Ecto neural progenitor cell (in vitro differentiated cells): ENCODE measurements at regions not wholly inside any gene's neighbourhood (a gene's known extent, or its start where the extent isn't known, plus 50 kb on each side); places are given as distances from the start of the nearest gene placed in this dataset.

Experiments used
- DNase-seq: peaks from one replicate; pipeline ENCODE4 v3.0.0-alpha.2; 2018; ENCODE audit warnings: low spot score

DNA sequence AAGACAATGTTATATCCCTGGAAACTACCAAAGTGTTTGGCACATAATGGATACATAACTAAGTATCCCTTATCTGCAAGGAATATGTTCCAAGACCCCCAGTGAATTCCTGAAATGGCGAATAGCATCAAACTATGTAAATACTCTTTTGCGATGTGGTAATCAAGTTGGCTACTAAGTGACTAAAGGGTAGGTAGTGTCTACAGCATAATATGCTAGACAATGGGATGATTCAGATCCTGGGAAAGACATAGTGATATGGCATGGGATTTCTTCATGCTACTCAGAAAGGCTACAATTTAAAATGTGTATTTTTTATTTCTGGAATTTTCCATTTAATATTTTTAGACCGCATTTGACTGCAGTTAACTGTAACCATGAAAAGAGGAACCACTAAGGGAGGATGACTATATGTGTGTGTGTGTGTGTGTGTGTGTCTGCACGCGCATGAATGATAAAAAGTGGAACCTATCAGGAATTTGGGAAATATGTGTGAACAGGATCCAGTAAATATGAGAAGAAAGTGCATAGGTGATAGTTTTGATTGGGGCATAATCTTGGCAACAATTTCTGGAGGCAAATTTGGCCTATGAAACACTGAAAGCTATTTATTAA is 1899.9 kb downstream of the NCAM2 start:
- no peak for DNase-seq

- no peak for DNase-seq
Measured at GRCh38 chr21:22900490-22900889, 1902.3 kb downstream of the NCAM2 start.

- DNase-seq: no peak
Measured at GRCh38 chr21:22903851-22904250, 1905.6 kb downstream of the NCAM2 start.

- DNase-seq: no peak
Measured at GRCh38 chr21:22904385-22904784, 1906.2 kb downstream of the NCAM2 start.

DNA sequence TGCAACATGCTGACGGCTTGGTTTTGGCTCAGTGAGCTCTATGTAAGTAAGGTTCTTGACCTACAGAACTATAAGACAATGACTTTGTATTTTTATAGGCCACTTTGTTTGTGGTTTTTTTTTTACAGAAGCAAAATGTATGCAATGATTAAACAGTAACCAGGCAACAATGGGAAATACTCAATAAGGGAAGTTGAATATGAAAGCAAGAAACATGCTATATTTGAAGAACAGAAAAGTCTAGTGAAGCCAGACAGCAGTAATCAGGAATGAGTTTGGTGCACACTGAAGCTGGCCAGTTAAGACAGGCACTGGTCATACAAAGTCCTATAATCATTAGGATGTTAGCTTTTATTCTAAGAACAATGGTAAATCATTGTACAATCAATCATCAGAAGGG is 1926.8 kb downstream of the NCAM2 start:
- no peak for DNase-seq

- no peak for DNase-seq
Measured at GRCh38 chr21:22927469-22927868, 1929.3 kb downstream of the NCAM2 start.

DNA sequence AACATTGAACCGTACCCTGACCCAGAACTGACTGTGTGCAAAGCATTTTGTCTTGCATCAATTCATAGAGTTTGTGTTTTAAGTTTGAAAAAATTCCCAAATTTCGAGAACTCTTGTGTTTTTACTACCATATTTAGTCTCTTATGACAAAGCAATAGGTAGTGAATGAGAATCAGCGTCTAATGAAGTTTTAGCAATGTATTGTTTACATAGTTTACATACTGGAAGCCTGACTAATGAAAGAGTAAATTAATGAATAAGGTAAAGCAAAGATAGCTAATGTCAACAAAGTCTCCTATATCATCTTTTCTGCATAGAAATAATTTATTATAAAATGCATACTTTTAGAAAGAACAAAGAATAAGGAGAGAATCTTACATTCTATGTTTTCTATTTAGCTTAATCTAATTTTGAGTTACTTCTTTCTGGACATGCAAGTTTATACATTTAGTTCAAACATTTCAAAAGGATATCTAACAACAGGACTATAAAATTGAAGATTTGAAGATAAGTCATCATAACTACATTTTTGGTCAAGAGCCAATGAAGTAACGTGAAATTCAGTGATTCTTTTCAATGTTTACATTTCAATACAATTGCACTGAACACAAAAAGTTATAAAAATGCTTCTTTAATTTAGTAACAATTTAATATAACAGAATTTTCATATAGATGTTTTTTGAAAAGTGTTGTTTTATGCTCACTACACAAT is 1943.7 kb downstream of the NCAM2 start:
- DNase-seq: no peak

- DNase-seq: no peak
Measured at GRCh38 chr21:22955559-22955958, 1957.3 kb downstream of the NCAM2 start.

DNA sequence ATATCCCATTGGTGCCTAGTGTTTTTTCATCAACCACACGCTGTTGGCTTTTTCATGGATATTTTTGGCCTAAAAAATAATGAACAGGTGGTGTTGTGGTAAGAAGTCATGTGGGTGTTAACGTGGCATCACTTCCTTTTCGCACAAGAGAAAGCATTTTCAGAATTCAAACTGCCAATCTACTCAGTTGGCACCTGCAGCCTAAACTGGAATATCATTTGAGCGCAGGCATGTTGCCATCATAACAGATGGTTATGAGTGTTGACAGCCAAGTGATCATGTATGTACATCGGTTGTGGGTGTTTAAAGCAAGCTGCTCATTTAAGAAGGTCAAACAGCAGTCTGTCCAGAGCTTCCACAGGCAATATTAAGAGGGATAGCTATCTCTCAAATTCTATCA is 1963.0 kb downstream of the NCAM2 start:
- no peak for DNase-seq

GRCh38 chr21:22965455-22966135 is 1967.4 kb downstream of the NCAM2 start:
- DNase-seq: no peak

DNA sequence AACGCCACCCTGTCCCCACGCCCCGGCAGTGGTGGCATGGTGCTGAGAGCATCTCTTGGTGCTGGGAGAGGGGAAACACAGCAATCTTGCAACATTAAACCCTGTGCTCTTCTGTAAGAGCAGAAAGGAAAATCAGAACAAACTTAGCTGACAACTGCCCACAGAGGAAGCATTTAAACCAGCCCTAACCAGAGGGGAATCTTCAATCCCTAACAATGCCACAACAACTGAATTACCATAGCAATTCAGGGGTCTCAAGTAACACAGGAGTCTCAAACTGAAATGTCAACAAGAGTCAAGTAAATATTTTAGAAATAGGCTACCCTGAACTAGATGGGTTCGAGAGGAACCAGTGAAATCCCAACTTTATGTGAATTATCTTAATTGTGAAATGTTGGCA is 1983.6 kb downstream of the NCAM2 start:
- no peak for DNase-seq

DNA sequence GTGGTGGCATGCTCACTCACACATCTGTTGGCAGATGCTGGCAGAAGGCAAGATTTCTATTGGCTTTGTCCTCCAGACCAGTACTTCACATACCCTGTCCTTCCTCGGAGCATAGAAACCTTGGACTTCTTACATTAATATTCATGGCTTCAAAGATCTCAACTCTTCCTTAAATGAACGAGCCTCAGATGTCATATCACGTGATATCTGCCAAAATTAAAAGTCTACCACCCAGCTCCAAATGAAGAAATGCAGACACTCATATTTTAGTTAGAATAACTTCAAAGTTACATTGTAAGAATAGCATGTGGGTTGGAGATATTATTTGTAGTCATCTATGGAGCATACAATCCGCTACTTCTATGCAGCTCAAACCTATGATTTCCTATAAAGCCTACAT is 1994.9 kb downstream of the NCAM2 start:
- no peak for DNase-seq

GRCh38 chr21:22993822-22994574 is 1995.8 kb downstream of the NCAM2 start:
- DNase-seq: no peak

- DNase-seq: no peak
Measured at GRCh38 chr21:23003951-23004350, 2005.7 kb downstream of the NCAM2 start.

DNA sequence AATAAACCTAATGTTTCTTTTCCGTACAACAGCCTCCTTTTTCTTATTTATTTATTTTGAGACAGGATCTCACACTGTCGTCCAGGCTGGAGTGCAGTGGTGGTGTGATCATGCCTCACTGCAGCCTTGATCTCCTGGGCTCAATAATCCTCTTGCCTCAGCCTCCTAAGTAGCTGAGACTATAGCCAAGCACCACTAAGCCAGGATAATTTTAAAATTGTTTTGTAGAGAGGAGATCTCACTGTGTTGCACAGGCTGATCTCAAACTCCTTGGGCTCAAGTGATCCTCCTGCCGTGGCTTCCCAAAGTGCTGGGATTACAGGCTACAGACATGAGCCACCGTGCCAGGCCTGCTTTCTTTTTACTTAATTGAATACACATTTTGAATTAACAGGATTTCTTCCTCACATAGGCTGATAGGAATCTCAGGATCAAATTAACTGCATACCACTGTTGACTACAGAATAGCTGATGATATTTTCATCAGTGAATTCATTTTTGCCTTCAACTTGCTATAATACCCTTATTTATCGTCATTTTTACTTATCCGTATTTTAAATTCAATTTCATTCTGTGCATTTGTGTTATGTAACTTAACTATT is 2010.5 kb downstream of the NCAM2 start:
- no peak for DNase-seq

DNA sequence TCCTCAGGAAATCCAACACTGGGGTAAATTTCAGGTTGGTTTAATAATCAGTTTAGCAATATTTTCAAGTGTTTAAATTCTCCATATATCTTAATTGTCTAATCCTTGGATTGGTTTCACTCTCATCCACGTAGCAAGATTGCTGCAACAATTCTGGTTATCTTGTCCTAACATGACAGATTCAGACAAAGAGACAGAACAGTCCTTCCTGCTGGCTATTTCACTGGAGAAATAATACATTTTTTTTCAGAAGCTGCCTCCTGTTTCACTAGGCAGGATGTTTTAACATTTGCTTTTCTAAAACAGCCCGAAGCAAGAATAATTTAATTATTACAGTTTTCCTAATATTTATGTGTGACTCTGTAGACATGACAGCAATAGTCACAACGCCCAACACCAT is 2011.2 kb downstream of the NCAM2 start:
- no peak for DNase-seq

- DNase-seq: no peak
Measured at GRCh38 chr21:23014021-23014420, 2015.8 kb downstream of the NCAM2 start.

DNA sequence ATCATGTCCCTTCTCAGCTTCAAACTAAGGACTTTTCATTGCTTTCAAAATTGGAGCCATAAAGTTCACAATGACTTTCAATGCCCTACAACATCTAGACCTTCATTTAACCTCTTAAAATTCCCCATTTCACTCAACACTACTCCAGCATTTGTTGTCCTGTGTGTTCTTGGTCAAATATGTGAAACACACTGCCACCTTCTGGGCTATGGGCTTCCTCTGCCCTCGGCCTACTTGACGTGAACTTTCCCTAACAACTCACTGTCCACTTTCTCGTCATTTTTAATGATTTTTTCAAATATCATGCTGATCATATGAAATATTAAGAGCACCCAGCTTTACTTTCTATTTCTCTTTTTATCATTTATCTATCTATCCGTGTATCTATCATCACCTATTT is 2018.4 kb downstream of the NCAM2 start:
- DNase-seq: no peak

- no peak for DNase-seq
Measured at GRCh38 chr21:23017989-23018388, 2019.8 kb downstream of the NCAM2 start.

GRCh38 chr21:23020969-23021368 is 2022.8 kb downstream of the NCAM2 start:
- DNase-seq: no peak

- DNase-seq: no peak
Measured at GRCh38 chr21:23021481-23021880, 2023.3 kb downstream of the NCAM2 start.

DNA sequence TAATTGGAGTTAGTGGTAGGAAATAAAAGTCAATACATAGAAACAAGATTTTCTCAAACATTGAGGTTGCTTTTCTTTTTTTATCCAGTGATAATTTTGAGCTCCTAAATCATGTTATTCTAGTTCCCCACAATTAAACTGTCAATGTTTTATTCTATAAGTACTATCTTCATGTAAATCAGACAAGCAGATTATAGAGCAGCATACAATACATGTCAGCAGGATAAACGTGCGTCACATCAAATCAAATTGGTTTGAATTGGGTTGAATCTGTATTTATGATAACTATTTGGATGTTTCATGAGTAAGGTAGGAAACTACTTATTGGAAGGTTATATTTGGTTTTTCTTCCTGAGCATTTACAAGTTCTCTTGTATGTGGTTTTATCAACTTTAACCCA is 2028.7 kb downstream of the NCAM2 start:
- DNase-seq: no peak
